Chondrocyte (in vitro differentiated cells): ENCODE measurements at regions not wholly inside any gene's neighbourhood (a gene's known extent, or its start where the extent isn't known, plus 50 kb on each side); places are given as distances from the start of the nearest gene placed in this dataset.
A peak's percentile ranks its signal among the peaks of the same experiment; 100 is the strongest.

Source experiments
- DNase-seq: peaks from one replicate; pipeline ENCODE4 v3.0.0; 2021; ENCODE audit warnings: mixed read lengths, low spot score
- H3K27ac Mint-ChIP-seq: one replicate; pipeline ENCODE4 v1.8.0; 2021; ENCODE audit warnings: mild to moderate bottlenecking, moderate library complexity, mixed read lengths; ENCODE audit not compliant: unreplicated experiment
- H3K27me3 Mint-ChIP-seq: 2 replicates; pipeline ENCODE4 v1.8.0; 2021; ENCODE audit warnings: low read depth, mixed read lengths
- H3K36me3 Mint-ChIP-seq: 2 replicates; pipeline ENCODE4 v1.8.0; 2021; ENCODE audit warnings: low read depth, mixed read lengths
- H3K4me1 Mint-ChIP-seq: 2 replicates; pipeline ENCODE4 v1.8.0; 2021; ENCODE audit warnings: low read depth, mild to moderate bottlenecking, mixed read lengths
- H3K4me3 Mint-ChIP-seq: one replicate; pipeline ENCODE4 v1.8.0; 2021; ENCODE audit warnings: mild to moderate bottlenecking, moderate library complexity, mixed read lengths; ENCODE audit not compliant: unreplicated experiment
- H3K9me3 Mint-ChIP-seq: 2 replicates; pipeline ENCODE4 v1.8.0; 2021; ENCODE audit warnings: low read depth, mixed read lengths
- TF ChIP-seq, protein P1 (sequence below): fragments of 200-600 bp; sonication (generic); IDR thresholded peaks from 2 replicates; pipeline ENCODE4 v1.5.0; 2021; ENCODE audit warnings: antibody characterized with exemption, mild to moderate bottlenecking, moderate library complexity

DNA sequence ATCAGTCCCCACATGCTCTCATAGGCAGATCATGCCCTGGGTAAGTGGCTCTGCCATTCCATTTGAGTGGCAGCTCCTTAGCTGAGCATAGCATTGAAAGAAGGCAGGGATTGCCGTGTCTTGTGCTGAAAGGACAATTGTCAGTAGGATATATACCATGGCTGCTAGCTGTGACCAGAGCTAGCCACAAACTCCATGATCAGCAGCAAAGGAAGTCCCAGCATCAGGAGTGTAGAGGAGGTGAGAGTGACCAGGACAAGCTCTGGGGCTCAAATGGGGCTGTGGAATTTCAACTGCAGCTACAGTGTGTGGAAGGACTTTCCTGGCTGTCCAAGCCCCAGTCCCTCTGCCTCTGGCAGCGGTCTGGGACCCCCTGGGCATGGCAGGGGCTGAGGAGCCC is 54.4 kb upstream of the LGALSL start:
- Mint-ChIP-seq H3K36me3 (peaks cover 1% of the 10 kb centered on the region), H3K4me1 (peaks cover 38% of the 10 kb centered on the region), H3K4me3 (no peak overlapping the region), H3K9me3 (no peaks in the 10 kb centered on the region), H3K27ac (no peak overlapping the region), H3K27me3 (peaks cover 4% of the 10 kb centered on the region)
- DNase-seq: no peak
- TF ChIP-seq, protein P1, sequence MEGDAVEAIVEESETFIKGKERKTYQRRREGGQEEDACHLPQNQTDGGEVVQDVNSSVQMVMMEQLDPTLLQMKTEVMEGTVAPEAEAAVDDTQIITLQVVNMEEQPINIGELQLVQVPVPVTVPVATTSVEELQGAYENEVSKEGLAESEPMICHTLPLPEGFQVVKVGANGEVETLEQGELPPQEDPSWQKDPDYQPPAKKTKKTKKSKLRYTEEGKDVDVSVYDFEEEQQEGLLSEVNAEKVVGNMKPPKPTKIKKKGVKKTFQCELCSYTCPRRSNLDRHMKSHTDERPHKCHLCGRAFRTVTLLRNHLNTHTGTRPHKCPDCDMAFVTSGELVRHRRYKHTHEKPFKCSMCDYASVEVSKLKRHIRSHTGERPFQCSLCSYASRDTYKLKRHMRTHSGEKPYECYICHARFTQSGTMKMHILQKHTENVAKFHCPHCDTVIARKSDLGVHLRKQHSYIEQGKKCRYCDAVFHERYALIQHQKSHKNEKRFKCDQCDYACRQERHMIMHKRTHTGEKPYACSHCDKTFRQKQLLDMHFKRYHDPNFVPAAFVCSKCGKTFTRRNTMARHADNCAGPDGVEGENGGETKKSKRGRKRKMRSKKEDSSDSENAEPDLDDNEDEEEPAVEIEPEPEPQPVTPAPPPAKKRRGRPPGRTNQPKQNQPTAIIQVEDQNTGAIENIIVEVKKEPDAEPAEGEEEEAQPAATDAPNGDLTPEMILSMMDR: no peak

DNA sequence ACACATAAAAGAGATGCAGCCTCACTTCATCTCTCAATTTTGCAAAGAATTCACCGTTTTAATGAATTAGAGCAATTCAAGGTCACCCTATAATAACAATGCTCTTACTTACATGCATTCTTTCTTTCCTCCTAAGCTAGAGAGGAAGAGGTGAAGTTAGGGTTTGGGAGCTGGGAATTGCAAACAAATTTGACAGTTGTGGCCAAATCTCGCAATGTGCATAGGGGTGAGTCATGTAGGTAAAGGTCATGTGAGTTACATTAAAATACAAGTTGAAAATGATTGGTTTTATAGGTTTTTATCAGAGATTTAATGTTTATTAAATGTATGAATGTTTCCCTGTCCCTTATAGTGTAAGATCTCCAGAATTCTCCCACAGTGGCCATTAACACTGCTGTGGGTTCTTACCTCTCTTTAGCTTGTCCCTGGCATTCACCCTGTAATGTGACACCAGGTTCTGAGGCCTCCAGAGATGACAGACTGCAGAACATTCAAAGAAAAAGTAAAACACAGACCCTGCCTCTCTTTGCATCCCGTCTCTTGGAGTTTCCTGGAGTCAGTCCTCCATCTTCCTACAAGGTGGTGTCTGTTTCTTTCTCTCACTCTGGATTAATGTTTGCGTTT is 53.7 kb upstream of the LGALSL start:
- DNase-seq: no peak
- H3K4me1 Mint-ChIP-seq: peaks cover 44% of the 10 kb centered on the region
- H3K9me3 Mint-ChIP-seq: no peaks in the 10 kb centered on the region
- no peak overlapping the region for H3K27ac Mint-ChIP-seq
- peaks cover 1% of the 10 kb centered on the region for H3K36me3 Mint-ChIP-seq
- peaks cover 4% of the 10 kb centered on the region for H3K27me3 Mint-ChIP-seq
- TF ChIP-seq, protein P1: no peak
- no peak overlapping the region for H3K4me3 Mint-ChIP-seq

DNA sequence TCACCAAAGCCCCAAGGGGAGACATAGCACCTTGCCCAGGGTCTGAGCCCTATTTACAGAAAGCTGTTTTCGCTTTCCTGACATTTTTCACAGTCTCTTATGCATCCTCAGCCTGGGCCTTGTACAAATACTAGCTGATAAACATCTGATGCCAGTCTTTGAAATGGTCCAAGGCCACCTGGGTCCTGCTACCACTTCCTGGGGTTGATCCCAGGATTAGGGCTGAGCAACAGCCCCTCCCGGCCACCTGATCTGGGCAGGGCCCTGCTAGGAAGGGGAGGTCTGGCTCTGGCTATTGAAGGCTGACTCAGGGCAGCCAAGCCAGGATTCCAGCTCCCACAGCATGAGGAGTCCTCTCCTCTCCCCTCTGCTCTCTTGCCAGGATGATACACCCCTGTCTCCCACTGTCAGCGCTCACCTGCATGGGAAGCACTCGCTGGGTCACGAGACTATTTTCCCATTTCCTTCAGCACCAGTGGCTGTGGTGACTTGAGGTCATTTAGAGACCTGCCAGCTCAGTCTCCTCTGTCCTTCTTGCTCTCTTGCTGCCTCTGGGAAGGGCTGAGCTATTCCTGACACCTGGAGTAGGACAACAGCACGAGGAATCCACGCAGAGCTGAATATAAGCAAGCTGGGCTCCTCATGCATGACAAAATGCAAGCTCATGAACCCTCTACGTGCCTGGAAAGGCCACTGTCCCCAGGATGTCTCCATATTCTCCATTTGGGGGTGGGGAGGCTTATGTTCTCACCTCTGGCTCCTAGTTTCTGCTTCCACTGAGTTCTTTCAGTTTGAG is 53.0 kb upstream of the LGALSL start:
- Mint-ChIP-seq H3K4me3 (no peak overlapping the region), H3K9me3 (no peaks in the 10 kb centered on the region), H3K27ac (no peak overlapping the region), H3K36me3 (peaks cover 1% of the 10 kb centered on the region), H3K4me1 (peaks cover 49% of the 10 kb centered on the region), H3K27me3 (peaks cover 4% of the 10 kb centered on the region)
- DNase-seq: no peak
- TF ChIP-seq, protein P1: no peak

DNA sequence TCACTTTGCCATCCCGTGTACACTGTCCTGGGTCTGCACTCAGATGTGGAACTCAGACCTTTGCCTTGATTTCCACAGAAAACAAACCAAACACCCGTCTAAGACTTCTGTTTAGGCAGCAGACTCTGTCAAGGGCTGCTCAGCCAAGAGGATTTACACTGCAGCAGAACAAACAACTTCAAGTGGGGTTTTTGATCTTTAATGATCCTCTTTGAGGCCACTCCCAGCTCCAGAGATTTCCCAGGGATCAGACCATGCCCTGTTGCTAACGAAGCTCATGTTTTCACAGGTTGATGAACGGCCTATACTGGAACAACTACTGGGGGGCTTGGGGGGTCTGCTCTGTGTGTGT is 52.5 kb upstream of the LGALSL start:
- Mint-ChIP-seq H3K36me3 (peaks cover 1% of the 10 kb centered on the region), H3K4me1 (peaks cover 50% of the 10 kb centered on the region), H3K4me3 (no peak overlapping the region), H3K9me3 (no peaks in the 10 kb centered on the region), H3K27me3 (peaks cover 4% of the 10 kb centered on the region), H3K27ac (no peak overlapping the region)
- TF ChIP-seq, protein P1: no peak
- DNase-seq: no peak

DNA sequence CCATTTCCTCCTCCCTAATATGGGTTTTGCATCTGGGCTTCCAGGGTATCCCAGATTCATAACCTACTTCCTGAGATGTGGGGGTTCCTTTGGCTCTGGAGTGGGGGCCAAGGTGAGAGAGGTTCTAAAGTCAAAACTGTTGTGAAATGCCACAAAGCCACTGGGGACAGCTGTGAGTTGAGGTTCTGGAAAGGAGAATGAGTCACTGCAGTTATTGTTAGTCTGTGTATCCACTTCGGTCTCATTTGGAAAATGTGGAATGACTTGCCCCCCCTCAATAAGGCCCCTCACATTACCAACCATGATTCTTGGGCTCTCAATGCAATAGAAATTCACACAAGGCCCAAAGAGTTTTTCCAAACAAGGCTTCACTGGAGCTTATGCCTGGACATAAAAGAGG is 51.1 kb upstream of the LGALSL start:
- TF ChIP-seq, protein P1: peak; percentile 42
- peaks cover 4% of the 10 kb centered on the region for H3K27me3 Mint-ChIP-seq
- H3K4me3 Mint-ChIP-seq: no peak overlapping the region
- no peaks in the 10 kb centered on the region for H3K9me3 Mint-ChIP-seq
- no peaks in the 10 kb centered on the region for H3K36me3 Mint-ChIP-seq
- H3K4me1 Mint-ChIP-seq: peaks cover 56% of the 10 kb centered on the region
- no peak for DNase-seq
- H3K27ac Mint-ChIP-seq: peak overlapping the region; percentile 72
